GM23248 (cell line): ENCODE measurements at regions not wholly inside any gene's neighbourhood (a gene's known extent, or its start where the extent isn't known, plus 50 kb on each side); places are given as distances from the start of the nearest gene placed in this dataset.

Experiments
- DNase-seq: peaks from one replicate; pipeline ENCODE4 v3.0.0-alpha.2; 2015
- H2AFZ ChIP-seq: fragments of 200-600 bp; sonication (generic); 2 replicates; pipeline ENCODE4 v1.6.1; 2016; ENCODE audit warnings: antibody characterized with exemption
- H3F3A ChIP-seq: fragments of 200-600 bp; sonication (generic); 2 replicates; pipeline ENCODE4 v1.6.1; 2016; ENCODE audit warnings: mild to moderate bottlenecking, antibody characterized with exemption, mixed run types; ENCODE audit not compliant: insufficient read depth
- H3K27ac ChIP-seq: fragments of 200-600 bp; sonication (generic); 2 replicates; pipeline ENCODE4 v1.5.1; 2016; ENCODE audit warnings: mild to moderate bottlenecking
- H3K27me3 ChIP-seq: fragments of 200-600 bp; sonication (generic); replicated peaks from 2 replicates; pipeline ENCODE4 v1.6.1; 2016; ENCODE audit warnings: mild to moderate bottlenecking; ENCODE audit not compliant: insufficient read depth
- H3K36me3 ChIP-seq: fragments of 200-600 bp; sonication (generic); 2 replicates; pipeline ENCODE4 v1.6.1; 2016; ENCODE audit warnings: low read depth, mild to moderate bottlenecking
- H3K4me1 ChIP-seq: fragments of 200-600 bp; sonication (generic); 2 replicates; pipeline ENCODE4 v1.6.1; 2016; ENCODE audit warnings: mild to moderate bottlenecking; ENCODE audit not compliant: insufficient read depth
- H3K4me2 ChIP-seq: fragments of 200-600 bp; sonication (generic); one replicate; pipeline ENCODE4 v1.6.1; 2016; ENCODE audit warnings: mild to moderate bottlenecking; ENCODE audit not compliant: unreplicated experiment
- H3K4me3 ChIP-seq: fragments of 200-600 bp; sonication (generic); 2 replicates; pipeline ENCODE4 v1.5.1; 2016; ENCODE audit warnings: mild to moderate bottlenecking
- H3K79me2 ChIP-seq: fragments of 200-600 bp; sonication (generic); 2 replicates; pipeline ENCODE4 v1.6.1; 2016; ENCODE audit warnings: mild to moderate bottlenecking; ENCODE audit not compliant: insufficient read depth
- H3K9ac ChIP-seq: fragments of 200-600 bp; sonication (generic); 2 replicates; pipeline ENCODE4 v1.6.1; 2016; ENCODE audit warnings: mild to moderate bottlenecking
- H3K9me2 ChIP-seq: fragments of 200-600 bp; sonication (generic); 2 replicates; pipeline ENCODE4 v1.6.1; 2016; ENCODE audit warnings: mixed run types, mild to moderate bottlenecking, moderate library complexity; ENCODE audit not compliant: insufficient read depth
- H3K9me3 ChIP-seq: fragments of 200-600 bp; sonication (generic); one replicate; pipeline ENCODE4 v1.6.1; 2017; ENCODE audit warnings: low read depth
- H4K20me1 ChIP-seq: fragments of 200-600 bp; sonication (generic); 2 replicates; pipeline ENCODE4 v1.6.0; 2016; ENCODE audit not compliant: insufficient read depth
- EZH2 ChIP-seq: fragments of 200-600 bp; sonication (generic); IDR thresholded peaks from 2 replicates; pipeline ENCODE4 v1.6.1; 2018; ENCODE audit warnings: antibody characterized with exemption, mild to moderate bottlenecking; ENCODE audit not compliant: insufficient read depth, poor library complexity, severe bottlenecking
- EZH2phosphoT487 ChIP-seq: fragments of 200-600 bp; sonication (generic); IDR thresholded peaks from 2 replicates; pipeline ENCODE4 v1.6.1; 2018; ENCODE audit warnings: antibody characterized with exemption, moderate library complexity, mild to moderate bottlenecking, low read depth; ENCODE audit not compliant: insufficient read depth
- WGBS, 2 experiments: methylation state at CpG; one replicate each; pipeline ENCODE4 v1.1.6; 2015 to 2017; ENCODE audit warnings: low lambda C conversion rate in 2 of 2, low coverage in 1 of 2; ENCODE audit errors: missing lambda C conversion rate in 2 of 2; 5-methylcytosine and 5-hydroxymethylcytosine counted together
- in situ Hi-C: fragments of 300-500 bp; cut with MboI; formaldehyde crosslinking; loops from 2 replicates; pipeline ENCODE4 v1.15.0; 2020

DNA sequence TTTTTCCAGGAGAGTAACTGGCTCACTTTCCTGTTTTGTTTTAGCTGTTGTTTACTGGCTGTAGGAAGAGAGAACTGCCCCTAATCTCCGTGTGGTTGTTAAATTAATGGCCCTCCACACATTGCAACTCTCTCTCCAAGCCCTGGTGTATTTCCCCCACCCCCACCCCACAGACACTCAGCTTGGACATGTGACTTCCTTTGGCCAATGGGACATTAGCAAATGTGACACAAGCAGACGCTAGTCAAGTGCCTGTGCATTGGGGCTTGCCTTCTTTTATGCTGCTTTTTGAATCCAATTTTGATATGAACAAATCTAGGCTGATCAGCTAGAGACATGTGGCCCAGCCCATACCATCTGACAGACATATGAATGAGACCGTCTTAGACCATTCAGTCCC is 59.6 kb upstream of the TAB3 start:
- no peaks in the 10 kb centered on the region for H3K9me3 ChIP-seq
- H3K9me2 ChIP-seq = no peaks in the 10 kb centered on the region
- no peaks in the 10 kb centered on the region for H3K27me3 ChIP-seq
- no peak overlapping the region for H3K27ac ChIP-seq
- H4K20me1 ChIP-seq = no peaks in the 10 kb centered on the region
- H2AFZ ChIP-seq = no peak overlapping the region
- WGBS, 2 experiments = 49 to 51% methylated on average over 3 of the region's 3 CpGs
- TF ChIP-seq EZH2 (no peak), EZH2phosphoT487 (no peak)
- in situ Hi-C loops = no loop called here
- no peak for DNase-seq
- no peak overlapping the region for H3K4me3 ChIP-seq
- no peak overlapping the region for H3K4me2 ChIP-seq
- no peaks in the 10 kb centered on the region for H3K4me1 ChIP-seq
- no peaks in the 10 kb centered on the region for H3F3A ChIP-seq
- H3K36me3 ChIP-seq = no peaks in the 10 kb centered on the region
- H3K9ac ChIP-seq = no peak overlapping the region
- no peaks in the 10 kb centered on the region for H3K79me2 ChIP-seq

DNA sequence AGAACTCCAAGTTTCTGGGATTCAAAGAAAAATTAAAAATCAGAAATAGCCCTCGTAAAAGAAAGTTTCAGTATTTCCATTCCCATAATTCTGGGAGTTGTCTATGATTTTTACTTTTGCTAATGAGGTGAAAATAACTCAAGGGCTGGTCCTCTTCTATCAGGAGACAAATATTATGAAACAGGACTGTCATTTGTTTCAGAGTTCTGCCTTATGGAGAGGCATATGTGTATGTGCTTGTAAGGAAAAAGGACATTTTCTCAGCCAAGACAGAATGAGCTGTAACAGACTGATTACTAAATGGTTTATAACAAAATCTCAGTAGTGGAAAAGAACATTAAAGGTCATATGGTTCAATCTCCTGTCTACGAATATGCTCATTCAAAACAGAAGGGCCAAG is 59.0 kb upstream of the TAB3 start:
- H3K9ac ChIP-seq = no peak overlapping the region
- H3K27ac ChIP-seq = no peak overlapping the region
- no peaks in the 10 kb centered on the region for H4K20me1 ChIP-seq
- no peak overlapping the region for H3K4me3 ChIP-seq
- no peaks in the 10 kb centered on the region for H3K36me3 ChIP-seq
- H2AFZ ChIP-seq = no peak overlapping the region
- in situ Hi-C loops = no loop called here
- no peaks in the 10 kb centered on the region for H3K79me2 ChIP-seq
- TF ChIP-seq EZH2 (no peak), EZH2phosphoT487 (no peak)
- 24 to 43% methylated on average over 2 of the region's 2 CpGs for WGBS, 2 experiments
- no peak overlapping the region for H3K4me2 ChIP-seq
- H3K9me3 ChIP-seq = no peaks in the 10 kb centered on the region
- no peaks in the 10 kb centered on the region for H3F3A ChIP-seq
- H3K9me2 ChIP-seq = no peaks in the 10 kb centered on the region
- no peaks in the 10 kb centered on the region for H3K27me3 ChIP-seq
- DNase-seq = no peak
- no peaks in the 10 kb centered on the region for H3K4me1 ChIP-seq

DNA sequence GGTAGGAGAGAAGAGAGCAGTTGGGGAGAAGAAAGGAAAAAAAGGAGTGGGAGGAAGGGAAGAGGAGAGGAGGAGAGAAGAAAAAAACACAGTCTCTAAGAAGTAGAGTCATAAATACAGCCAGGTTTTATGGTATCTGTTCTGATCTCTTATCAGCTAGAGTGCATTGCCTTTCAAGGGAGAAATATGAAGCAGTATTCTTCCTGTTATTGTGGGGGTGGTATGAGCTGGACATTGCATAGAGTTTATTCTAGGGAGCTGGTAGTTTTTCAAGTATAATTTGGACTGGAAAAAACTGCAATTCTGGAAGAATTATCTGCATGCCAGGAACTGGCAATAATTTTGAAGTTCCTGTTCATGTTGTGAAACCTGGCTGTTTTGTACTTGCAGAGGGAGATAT is 54.9 kb upstream of the TAB3 start:
- no peaks in the 10 kb centered on the region for H3F3A ChIP-seq
- H3K9me2 ChIP-seq = no peaks in the 10 kb centered on the region
- H3K4me1 ChIP-seq = no peaks in the 10 kb centered on the region
- in situ Hi-C loops = no loop called here
- no peaks in the 10 kb centered on the region for H3K79me2 ChIP-seq
- H3K9ac ChIP-seq = no peak overlapping the region
- H3K36me3 ChIP-seq = no peaks in the 10 kb centered on the region
- no peak overlapping the region for H3K27ac ChIP-seq
- H3K4me2 ChIP-seq = no peak overlapping the region
- H4K20me1 ChIP-seq = no peaks in the 10 kb centered on the region
- H3K4me3 ChIP-seq = no peak overlapping the region
- H3K27me3 ChIP-seq = no peaks in the 10 kb centered on the region
- no peak for TF ChIP-seq EZH2
- TF ChIP-seq EZH2phosphoT487 = no peak
- no peak overlapping the region for H2AFZ ChIP-seq
- DNase-seq = no peak
- H3K9me3 ChIP-seq = no peaks in the 10 kb centered on the region

DNA sequence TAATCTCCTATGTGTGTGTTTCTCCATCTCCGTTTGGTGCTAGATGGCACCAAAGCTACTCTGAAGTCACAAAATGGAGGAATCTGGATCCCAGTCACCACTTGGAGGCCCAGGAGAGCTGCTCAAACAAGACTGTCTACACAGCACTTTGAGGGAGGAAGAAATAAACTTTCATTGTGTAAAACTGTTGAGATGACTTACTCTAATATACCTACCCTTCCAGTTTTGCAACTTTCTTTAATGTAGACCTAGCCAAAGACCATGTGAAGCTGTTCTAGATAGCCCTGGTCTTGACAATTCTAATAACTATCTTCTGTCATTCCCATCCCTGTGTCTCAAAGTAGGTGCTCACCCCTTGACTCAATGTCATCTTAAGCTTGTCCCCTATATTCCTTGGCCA is 52.8 kb upstream of the TAB3 start:
- TF ChIP-seq EZH2phosphoT487 (no peak), EZH2 (no peak)
- DNase-seq = no peak
- H3K9me3 ChIP-seq = no peaks in the 10 kb centered on the region
- no peaks in the 10 kb centered on the region for H3K4me1 ChIP-seq
- H3K9me2 ChIP-seq = no peaks in the 10 kb centered on the region
- no peak overlapping the region for H3K4me2 ChIP-seq
- no peak overlapping the region for H3K4me3 ChIP-seq
- in situ Hi-C loops = no loop called here
- no peaks in the 10 kb centered on the region for H3K79me2 ChIP-seq
- no peaks in the 10 kb centered on the region for H3K36me3 ChIP-seq
- WGBS, 2 experiments = 43 to 67% methylated on average over 1 of the region's 1 CpG
- H4K20me1 ChIP-seq = no peaks in the 10 kb centered on the region
- no peak overlapping the region for H3K27ac ChIP-seq
- no peaks in the 10 kb centered on the region for H3K27me3 ChIP-seq
- H2AFZ ChIP-seq = no peak overlapping the region
- H3K9ac ChIP-seq = no peak overlapping the region
- H3F3A ChIP-seq = no peaks in the 10 kb centered on the region

DNA sequence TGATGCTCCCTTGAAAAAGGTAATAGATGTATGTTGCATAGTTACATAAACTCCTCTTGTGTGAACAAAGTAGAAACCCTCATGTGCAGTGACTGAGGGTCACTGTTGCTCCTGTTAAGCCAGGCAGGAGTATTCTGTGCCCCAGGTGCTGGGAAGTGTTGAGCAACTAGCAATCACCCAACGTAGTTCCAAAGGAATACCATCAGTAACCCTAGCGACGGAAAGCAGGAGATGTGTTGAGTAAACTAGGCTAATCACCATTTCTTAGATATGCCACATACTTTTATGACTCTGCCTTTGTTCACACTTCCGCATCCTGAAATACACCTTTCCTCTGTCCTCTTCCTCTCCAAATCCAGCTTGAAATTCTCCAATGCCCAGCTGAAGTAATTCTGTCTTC is 50.9 kb upstream of the TAB3 start:
- Histone ChIP-seq H3K4me1 (no peaks in the 10 kb centered on the region), H3K9ac (no peak overlapping the region), H2AFZ (no peak overlapping the region), H3K27ac (no peak overlapping the region), H4K20me1 (no peaks in the 10 kb centered on the region), H3F3A (no peaks in the 10 kb centered on the region), H3K9me3 (no peaks in the 10 kb centered on the region), H3K4me3 (no peak overlapping the region), H3K9me2 (no peaks in the 10 kb centered on the region), H3K27me3 (no peaks in the 10 kb centered on the region), H3K36me3 (no peaks in the 10 kb centered on the region), H3K4me2 (no peak overlapping the region), H3K79me2 (no peaks in the 10 kb centered on the region)
- WGBS, 2 experiments = 58 to 69% methylated on average over 3 to 4 of the region's 4 CpGs
- no peak for DNase-seq
- in situ Hi-C loops = no loop called here
- TF ChIP-seq EZH2phosphoT487 (no peak), EZH2 (no peak)
